ENCODE measurements at regions not wholly inside any gene's neighbourhood (a gene's known extent, or its start where the extent isn't known, plus 50 kb on each side); places are given as distances from the start of the nearest gene placed in this dataset.

GRCh38 chr2:30055548-30055947 is 91.3 kb upstream of the YPEL5 start:
- CTCF ChIA-PET: no interaction called here

More at GRCh38 chr2:30055548-30055947, 91.3 kb upstream of the YPEL5 start:
- H3K36me3 Mint-ChIP-seq: no peaks in the 10 kb centered on the region
- no peak overlapping the region for H3K27ac Mint-ChIP-seq
- no peaks in the 10 kb centered on the region for H3K4me1 Mint-ChIP-seq
- DNase-seq (ENCODE audit: low spot score) (no peak), ATAC-seq (no peak)
- H3K4me3 Mint-ChIP-seq: no peak overlapping the region
- H3K27me3 Mint-ChIP-seq (ENCODE audit: low read depth): no peaks in the 10 kb centered on the region; the same call in 1 of the 2 replicates
- POLR2A ChIA-PET: no interaction called here
- TF ChIP-seq SMAD4 (CRISPR knock-in tag; IDR thresholded peaks at IDR 0.05): no peak
- TF ChIP-seq, protein P1, sequence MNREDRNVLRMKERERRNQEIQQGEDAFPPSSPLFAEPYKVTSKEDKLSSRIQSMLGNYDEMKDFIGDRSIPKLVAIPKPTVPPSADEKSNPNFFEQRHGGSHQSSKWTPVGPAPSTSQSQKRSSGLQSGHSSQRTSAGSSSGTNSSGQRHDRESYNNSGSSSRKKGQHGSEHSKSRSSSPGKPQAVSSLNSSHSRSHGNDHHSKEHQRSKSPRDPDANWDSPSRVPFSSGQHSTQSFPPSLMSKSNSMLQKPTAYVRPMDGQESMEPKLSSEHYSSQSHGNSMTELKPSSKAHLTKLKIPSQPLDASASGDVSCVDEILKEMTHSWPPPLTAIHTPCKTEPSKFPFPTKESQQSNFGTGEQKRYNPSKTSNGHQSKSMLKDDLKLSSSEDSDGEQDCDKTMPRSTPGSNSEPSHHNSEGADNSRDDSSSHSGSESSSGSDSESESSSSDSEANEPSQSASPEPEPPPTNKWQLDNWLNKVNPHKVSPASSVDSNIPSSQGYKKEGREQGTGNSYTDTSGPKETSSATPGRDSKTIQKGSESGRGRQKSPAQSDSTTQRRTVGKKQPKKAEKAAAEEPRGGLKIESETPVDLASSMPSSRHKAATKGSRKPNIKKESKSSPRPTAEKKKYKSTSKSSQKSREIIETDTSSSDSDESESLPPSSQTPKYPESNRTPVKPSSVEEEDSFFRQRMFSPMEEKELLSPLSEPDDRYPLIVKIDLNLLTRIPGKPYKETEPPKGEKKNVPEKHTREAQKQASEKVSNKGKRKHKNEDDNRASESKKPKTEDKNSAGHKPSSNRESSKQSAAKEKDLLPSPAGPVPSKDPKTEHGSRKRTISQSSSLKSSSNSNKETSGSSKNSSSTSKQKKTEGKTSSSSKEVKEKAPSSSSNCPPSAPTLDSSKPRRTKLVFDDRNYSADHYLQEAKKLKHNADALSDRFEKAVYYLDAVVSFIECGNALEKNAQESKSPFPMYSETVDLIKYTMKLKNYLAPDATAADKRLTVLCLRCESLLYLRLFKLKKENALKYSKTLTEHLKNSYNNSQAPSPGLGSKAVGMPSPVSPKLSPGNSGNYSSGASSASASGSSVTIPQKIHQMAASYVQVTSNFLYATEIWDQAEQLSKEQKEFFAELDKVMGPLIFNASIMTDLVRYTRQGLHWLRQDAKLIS (CRISPR knock-in tag; IDR thresholded peaks at IDR 0.05; ENCODE audit: borderline replicate concordance): no peak
- no peak for TF ChIP-seq CREB1 (CRISPR knock-in tag; IDR thresholded peaks at IDR 0.05)
- TF ChIP-seq RORB (CRISPR knock-in tag; IDR thresholded peaks at IDR 0.05): no peak
- no peak for TF ChIP-seq ETV6 (CRISPR knock-in tag; IDR thresholded peaks at IDR 0.05)
- TF ChIP-seq ARID4B (CRISPR knock-in tag; IDR thresholded peaks at IDR 0.05; ENCODE audit: borderline replicate concordance): no peak
- no peak for TF ChIP-seq CREM (CRISPR knock-in tag; IDR thresholded peaks at IDR 0.05)
- no peak for TF ChIP-seq GRHL2 (CRISPR knock-in tag; IDR thresholded peaks at IDR 0.05; ENCODE audit: insufficient replicate concordance, severe bottlenecking)
- TF ChIP-seq, protein P2, sequence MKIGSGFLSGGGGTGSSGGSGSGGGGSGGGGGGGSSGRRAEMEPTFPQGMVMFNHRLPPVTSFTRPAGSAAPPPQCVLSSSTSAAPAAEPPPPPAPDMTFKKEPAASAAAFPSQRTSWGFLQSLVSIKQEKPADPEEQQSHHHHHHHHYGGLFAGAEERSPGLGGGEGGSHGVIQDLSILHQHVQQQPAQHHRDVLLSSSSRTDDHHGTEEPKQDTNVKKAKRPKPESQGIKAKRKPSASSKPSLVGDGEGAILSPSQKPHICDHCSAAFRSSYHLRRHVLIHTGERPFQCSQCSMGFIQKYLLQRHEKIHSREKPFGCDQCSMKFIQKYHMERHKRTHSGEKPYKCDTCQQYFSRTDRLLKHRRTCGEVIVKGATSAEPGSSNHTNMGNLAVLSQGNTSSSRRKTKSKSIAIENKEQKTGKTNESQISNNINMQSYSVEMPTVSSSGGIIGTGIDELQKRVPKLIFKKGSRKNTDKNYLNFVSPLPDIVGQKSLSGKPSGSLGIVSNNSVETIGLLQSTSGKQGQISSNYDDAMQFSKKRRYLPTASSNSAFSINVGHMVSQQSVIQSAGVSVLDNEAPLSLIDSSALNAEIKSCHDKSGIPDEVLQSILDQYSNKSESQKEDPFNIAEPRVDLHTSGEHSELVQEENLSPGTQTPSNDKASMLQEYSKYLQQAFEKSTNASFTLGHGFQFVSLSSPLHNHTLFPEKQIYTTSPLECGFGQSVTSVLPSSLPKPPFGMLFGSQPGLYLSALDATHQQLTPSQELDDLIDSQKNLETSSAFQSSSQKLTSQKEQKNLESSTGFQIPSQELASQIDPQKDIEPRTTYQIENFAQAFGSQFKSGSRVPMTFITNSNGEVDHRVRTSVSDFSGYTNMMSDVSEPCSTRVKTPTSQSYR (CRISPR knock-in tag; IDR thresholded peaks at IDR 0.05): no peak
- TF ChIP-seq, protein P3, sequence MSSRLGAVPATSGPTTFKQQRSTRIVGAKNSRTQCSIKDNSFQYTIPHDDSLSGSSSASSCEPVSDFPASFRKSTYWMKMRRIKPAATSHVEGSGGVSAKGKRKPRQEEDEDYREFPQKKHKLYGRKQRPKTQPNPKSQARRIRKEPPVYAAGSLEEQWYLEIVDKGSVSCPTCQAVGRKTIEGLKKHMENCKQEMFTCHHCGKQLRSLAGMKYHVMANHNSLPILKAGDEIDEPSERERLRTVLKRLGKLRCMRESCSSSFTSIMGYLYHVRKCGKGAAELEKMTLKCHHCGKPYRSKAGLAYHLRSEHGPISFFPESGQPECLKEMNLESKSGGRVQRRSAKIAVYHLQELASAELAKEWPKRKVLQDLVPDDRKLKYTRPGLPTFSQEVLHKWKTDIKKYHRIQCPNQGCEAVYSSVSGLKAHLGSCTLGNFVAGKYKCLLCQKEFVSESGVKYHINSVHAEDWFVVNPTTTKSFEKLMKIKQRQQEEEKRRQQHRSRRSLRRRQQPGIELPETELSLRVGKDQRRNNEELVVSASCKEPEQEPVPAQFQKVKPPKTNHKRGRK (CRISPR knock-in tag; IDR thresholded peaks at IDR 0.05; ENCODE audit: borderline replicate concordance): no peak
- no peak for TF ChIP-seq NFYB (CRISPR knock-in tag; conservative IDR thresholded peaks at IDR 0.05; ENCODE audit: low read depth)
- TF ChIP-seq, protein P4, sequence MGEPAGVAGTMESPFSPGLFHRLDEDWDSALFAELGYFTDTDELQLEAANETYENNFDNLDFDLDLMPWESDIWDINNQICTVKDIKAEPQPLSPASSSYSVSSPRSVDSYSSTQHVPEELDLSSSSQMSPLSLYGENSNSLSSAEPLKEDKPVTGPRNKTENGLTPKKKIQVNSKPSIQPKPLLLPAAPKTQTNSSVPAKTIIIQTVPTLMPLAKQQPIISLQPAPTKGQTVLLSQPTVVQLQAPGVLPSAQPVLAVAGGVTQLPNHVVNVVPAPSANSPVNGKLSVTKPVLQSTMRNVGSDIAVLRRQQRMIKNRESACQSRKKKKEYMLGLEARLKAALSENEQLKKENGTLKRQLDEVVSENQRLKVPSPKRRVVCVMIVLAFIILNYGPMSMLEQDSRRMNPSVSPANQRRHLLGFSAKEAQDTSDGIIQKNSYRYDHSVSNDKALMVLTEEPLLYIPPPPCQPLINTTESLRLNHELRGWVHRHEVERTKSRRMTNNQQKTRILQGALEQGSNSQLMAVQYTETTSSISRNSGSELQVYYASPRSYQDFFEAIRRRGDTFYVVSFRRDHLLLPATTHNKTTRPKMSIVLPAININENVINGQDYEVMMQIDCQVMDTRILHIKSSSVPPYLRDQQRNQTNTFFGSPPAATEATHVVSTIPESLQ (CRISPR knock-in tag; IDR thresholded peaks at IDR 0.05): no peak
- no peak for TF ChIP-seq FOXJ3 (CRISPR knock-in tag; IDR thresholded peaks at IDR 0.05; ENCODE audit: borderline replicate concordance)
- TF ChIP-seq ZNF671 (CRISPR knock-in tag; IDR thresholded peaks at IDR 0.05): no peak
- TF ChIP-seq, protein P5, sequence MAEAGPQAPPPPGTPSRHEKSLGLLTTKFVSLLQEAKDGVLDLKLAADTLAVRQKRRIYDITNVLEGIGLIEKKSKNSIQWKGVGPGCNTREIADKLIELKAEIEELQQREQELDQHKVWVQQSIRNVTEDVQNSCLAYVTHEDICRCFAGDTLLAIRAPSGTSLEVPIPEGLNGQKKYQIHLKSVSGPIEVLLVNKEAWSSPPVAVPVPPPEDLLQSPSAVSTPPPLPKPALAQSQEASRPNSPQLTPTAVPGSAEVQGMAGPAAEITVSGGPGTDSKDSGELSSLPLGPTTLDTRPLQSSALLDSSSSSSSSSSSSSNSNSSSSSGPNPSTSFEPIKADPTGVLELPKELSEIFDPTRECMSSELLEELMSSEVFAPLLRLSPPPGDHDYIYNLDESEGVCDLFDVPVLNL (CRISPR knock-in tag; IDR thresholded peaks at IDR 0.05; ENCODE audit: borderline replicate concordance, low read depth): no peak
- no peak for TF ChIP-seq ELF4 (CRISPR knock-in tag; IDR thresholded peaks at IDR 0.05; ENCODE audit: low read depth)
- no peak for TF ChIP-seq ZNF416 (CRISPR knock-in tag; IDR thresholded peaks at IDR 0.05)
- peaks cover 7% of the 10 kb centered on the region for H3K9me3 Mint-ChIP-seq

All from WTC11 (cell line).